ENCODE measurements at regions not wholly inside any gene's neighbourhood (a gene's known extent, or its start where the extent isn't known, plus 50 kb on each side); places are given as distances from the start of the nearest gene placed in this dataset.

- TF ChIP-seq CTCF (conservative IDR thresholded peaks at IDR 0.05) (no peak), ZFX (IDR thresholded peaks at IDR 0.05) (no peak)
These were observed 126.5 kb upstream of the SLC7A14 start for GRCh38 chr3:170712336-170712735.
